ENCODE measurements at regions not wholly inside any gene's neighbourhood (a gene's known extent, or its start where the extent isn't known, plus 50 kb on each side); places are given as distances from the start of the nearest gene placed in this dataset.

GRCh38 chr7:53151496-53151895 is 116.1 kb downstream of the POM121L12 start:
- TF ChIP-seq SIX5 (IDR thresholded peaks at IDR 0.05; ENCODE audit: borderline replicate concordance in 1 of 2, insufficient read depth in 1 of 2, low read depth in 1 of 2, low read length in 2 of 2) (no peak), ZNF3 (CRISPR knock-in tag; IDR thresholded peaks at IDR 0.05) (no peak), POLR2A (conservative IDR thresholded peaks at IDR 0.05) (no peak)
